Heart left ventricle (tissue), 13 donors: ENCODE measurements at regions not wholly inside any gene's neighbourhood (a gene's known extent, or its start where the extent isn't known, plus 50 kb on each side); places are given as distances from the start of the nearest gene placed in this dataset.

Source experiments
- POLR2A ChIP-seq, 2 donors: fragments of 450-650 bp; IDR thresholded peaks; one replicate each; pipeline ENCODE4 v1.6.1; 2017; ENCODE audit warnings: antibody characterized with exemption in 2 of 2, mild to moderate bottlenecking in 2 of 2, moderate library complexity in 2 of 2
- TF ChIP-seq, protein P1 (sequence below), 12 donors: fragments of 200-600 bp; sonication (generic) in 4 of 12; IDR thresholded peaks; one replicate each; pipeline versions ENCODE4 v1.5.0 to v1.8.0; 2018 to 2022; ENCODE audit warnings: antibody characterized with exemption in 12 of 12, mild to moderate bottlenecking in 5 of 12
- donor health status: ischemic (EF 13 %, LVEDD 7.1; RV severe dilation, severe dysfunction).
- donor health status: DM: no; HTN: yes; CAD: no.
- donor health status: DM: no; HTN: no; CAD: no.
- donor health status: ischemic (EF 25% LVEDD 6.9; RV normal size, moderate dysfunction).
- donor health status: ischemic (EF 25% LVEDD 5.7; RV mildly dilated, moderate dysfunction).
- donor health status: ischemic (EF 35%, LVEDD 5.7; RV mildly dilated, moderate dysfunction).
- donor health status: nonischemic (EF 11% LVEDD 7.7; RV severe dilation, severe dysfunction).
- donor health status: DM: yes; HTN: yes; CAD: no.
- donor health status: PGD.
- donor health status: ischemic (EF 29% LVEDD 5.4; RV normal size, mild dysfunction).
- donor health status: nonischemic (EF 23%, LVEDD 6.1; RV moderate dilation, normal function).

DNA sequence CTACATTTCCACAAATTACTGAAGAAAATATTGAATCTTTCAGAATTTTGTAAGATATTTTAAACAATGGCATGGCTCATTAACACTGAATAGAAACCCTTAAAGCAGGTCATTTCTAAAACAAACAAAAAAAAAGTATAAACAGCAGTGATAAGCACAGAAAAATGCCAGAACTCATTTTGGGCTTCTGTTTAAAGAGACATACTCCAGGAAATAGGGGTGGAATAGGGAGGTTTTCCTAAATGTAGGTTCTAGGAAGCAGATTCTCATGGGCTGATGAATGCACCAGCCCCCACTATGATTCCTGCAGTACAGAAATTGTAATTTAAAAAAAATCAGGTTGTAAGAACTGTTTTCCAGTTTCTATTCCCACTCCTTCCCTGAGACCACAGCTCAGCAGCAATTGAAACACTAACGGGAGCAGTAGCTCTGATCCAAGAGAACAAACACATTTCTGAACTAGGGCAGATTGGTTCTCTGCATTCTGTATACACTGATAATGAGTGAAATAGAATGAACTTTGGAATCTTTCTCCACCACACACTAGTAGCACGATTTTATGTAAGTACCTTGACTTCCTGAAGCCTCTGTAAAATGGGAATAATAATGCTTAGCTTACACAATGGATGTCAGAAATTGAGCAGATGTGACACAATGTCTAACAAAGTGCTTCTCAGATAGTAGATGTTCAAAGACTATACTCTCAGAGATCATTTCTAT, 115.6 kb upstream of the TMTC1 start:
- TF ChIP-seq, protein P1, sequence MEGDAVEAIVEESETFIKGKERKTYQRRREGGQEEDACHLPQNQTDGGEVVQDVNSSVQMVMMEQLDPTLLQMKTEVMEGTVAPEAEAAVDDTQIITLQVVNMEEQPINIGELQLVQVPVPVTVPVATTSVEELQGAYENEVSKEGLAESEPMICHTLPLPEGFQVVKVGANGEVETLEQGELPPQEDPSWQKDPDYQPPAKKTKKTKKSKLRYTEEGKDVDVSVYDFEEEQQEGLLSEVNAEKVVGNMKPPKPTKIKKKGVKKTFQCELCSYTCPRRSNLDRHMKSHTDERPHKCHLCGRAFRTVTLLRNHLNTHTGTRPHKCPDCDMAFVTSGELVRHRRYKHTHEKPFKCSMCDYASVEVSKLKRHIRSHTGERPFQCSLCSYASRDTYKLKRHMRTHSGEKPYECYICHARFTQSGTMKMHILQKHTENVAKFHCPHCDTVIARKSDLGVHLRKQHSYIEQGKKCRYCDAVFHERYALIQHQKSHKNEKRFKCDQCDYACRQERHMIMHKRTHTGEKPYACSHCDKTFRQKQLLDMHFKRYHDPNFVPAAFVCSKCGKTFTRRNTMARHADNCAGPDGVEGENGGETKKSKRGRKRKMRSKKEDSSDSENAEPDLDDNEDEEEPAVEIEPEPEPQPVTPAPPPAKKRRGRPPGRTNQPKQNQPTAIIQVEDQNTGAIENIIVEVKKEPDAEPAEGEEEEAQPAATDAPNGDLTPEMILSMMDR (IDR thresholded peaks at IDR 0.05) = no peak
- no peak for TF ChIP-seq POLR2A (IDR thresholded peaks at IDR 0.05)
